ENCODE measurements at regions not wholly inside any gene's neighbourhood (a gene's known extent, or its start where the extent isn't known, plus 50 kb on each side); places are given as distances from the start of the nearest gene placed in this dataset.

DNA sequence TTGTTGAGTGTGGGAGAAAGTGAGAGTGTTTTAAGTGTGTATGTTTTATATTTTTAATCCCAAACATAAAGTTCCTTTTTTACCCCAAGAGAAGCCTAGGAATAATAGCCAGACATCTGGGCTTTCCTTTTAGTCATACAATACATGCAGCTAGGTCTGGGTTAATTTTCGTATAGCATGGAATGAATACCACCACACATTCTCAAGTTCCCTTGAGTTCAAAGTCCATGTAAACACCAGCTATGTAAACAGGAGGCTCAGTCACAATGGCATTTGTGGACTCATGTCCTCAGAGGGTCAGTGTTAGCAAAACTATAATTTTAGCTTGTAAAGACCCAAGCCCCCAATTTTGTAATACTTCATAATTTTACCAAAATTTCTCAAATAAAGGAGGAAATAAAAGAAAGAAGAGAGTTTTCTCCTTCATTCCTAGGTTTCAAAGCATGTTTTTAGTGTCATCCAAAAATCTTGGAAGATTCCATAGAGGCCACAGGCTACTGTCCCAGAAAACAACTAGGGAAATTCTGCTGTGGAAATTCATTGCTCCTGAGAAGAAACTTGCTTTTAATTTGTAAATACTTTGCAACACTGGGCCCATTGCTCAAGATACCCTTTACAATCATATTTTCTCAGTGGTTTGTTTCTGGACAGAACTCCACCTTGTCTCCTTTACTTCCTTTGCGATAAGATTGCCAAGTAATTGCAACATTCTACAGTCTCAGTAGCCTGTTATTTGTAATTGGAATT, 671.2 kb downstream of the COL12A1 start (continued):
- TF ChIP-seq NFATC3 (CRISPR knock-in tag; IDR thresholded peaks at IDR 0.05) (no peak), TARDBP (CRISPR knock-in tag; IDR thresholded peaks at IDR 0.05) (peak; percentile 80), SOX5 (CRISPR knock-in tag; IDR thresholded peaks at IDR 0.05; ENCODE audit: borderline replicate concordance) (peak; percentile 90), MED8 (CRISPR knock-in tag; IDR thresholded peaks at IDR 0.05; ENCODE audit: insufficient replicate concordance) (no peak), ZNF12 (CRISPR knock-in tag; IDR thresholded peaks at IDR 0.05) (peak; percentile 67; the same call in 1 of the 2 replicates), ZNF557 (CRISPR knock-in tag; IDR thresholded peaks at IDR 0.05) (no peak), ZNF550 (CRISPR knock-in tag; IDR thresholded peaks at IDR 0.05; ENCODE audit: borderline replicate concordance) (no peak), PCBP2 (optimal IDR thresholded peaks at IDR 0.05; ENCODE audit: low read depth, low read length, poor library complexity, severe bottlenecking) (no peak), ZNF142 (CRISPR knock-in tag; IDR thresholded peaks at IDR 0.05) (no peak), RFX3 (CRISPR knock-in tag; IDR thresholded peaks at IDR 0.05) (no peak), ZSCAN20 (CRISPR knock-in tag; IDR thresholded peaks at IDR 0.05; ENCODE audit: borderline replicate concordance) (no peak), NAIF1 (CRISPR knock-in tag; IDR thresholded peaks at IDR 0.05; ENCODE audit: borderline replicate concordance) (no peak), RCOR2 (CRISPR knock-in tag; IDR thresholded peaks at IDR 0.05) (peak; percentile 42; the same call in 1 of the 2 replicates), ARID3A (IDR thresholded peaks at IDR 0.05; ENCODE audit: low read depth, low read length) (peak; percentile 91), POGZ (CRISPR knock-in tag; IDR thresholded peaks at IDR 0.05) (peak; percentile 82), ZNF367 (CRISPR knock-in tag; IDR thresholded peaks at IDR 0.05; ENCODE audit: borderline replicate concordance) (no peak), KAT8 (CRISPR knock-in tag; IDR thresholded peaks at IDR 0.05) (peak; percentile 67), HOXA3 (CRISPR knock-in tag; IDR thresholded peaks at IDR 0.05) (peak; percentile 53; the same call in 1 of the 2 replicates)
- TF ChIP-seq, protein P1, sequence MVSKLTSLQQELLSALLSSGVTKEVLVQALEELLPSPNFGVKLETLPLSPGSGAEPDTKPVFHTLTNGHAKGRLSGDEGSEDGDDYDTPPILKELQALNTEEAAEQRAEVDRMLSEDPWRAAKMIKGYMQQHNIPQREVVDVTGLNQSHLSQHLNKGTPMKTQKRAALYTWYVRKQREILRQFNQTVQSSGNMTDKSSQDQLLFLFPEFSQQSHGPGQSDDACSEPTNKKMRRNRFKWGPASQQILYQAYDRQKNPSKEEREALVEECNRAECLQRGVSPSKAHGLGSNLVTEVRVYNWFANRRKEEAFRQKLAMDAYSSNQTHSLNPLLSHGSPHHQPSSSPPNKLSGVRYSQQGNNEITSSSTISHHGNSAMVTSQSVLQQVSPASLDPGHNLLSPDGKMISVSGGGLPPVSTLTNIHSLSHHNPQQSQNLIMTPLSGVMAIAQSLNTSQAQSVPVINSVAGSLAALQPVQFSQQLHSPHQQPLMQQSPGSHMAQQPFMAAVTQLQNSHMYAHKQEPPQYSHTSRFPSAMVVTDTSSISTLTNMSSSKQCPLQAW (CRISPR knock-in tag; IDR thresholded peaks at IDR 0.05): no peak; the same call in 1 of the 2 replicates
- TF ChIP-seq, protein P2, sequence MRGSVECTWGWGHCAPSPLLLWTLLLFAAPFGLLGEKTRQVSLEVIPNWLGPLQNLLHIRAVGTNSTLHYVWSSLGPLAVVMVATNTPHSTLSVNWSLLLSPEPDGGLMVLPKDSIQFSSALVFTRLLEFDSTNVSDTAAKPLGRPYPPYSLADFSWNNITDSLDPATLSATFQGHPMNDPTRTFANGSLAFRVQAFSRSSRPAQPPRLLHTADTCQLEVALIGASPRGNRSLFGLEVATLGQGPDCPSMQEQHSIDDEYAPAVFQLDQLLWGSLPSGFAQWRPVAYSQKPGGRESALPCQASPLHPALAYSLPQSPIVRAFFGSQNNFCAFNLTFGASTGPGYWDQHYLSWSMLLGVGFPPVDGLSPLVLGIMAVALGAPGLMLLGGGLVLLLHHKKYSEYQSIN (CRISPR knock-in tag; IDR thresholded peaks at IDR 0.05; ENCODE audit: borderline replicate concordance): no peak

Measured in HepG2 (cell line).